ENCODE measurements at regions not wholly inside any gene's neighbourhood (a gene's known extent, or its start where the extent isn't known, plus 50 kb on each side); places are given as distances from the start of the nearest gene placed in this dataset.

DNA sequence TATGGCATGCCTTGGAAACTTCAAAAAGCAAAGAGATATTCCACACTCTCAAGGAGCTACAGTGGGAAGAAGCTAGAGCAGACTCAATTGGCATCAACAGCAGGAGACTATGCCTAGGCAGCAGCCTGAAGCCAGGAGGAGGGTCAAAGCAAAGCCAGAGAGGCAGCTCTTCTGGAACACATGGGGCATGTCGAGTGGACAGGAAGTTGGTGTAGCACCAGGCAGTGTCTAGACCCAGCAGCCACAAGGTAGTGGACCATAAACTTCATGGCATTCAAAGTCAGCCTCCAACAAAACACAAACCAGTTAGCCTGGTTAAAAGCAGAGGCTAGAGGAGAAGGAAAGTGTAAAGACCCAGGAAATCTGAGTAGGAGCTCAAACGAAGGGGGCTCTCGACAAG lies 311.2 kb upstream of the PKDCC start:
- CTCF ChIA-PET: no interaction called here
- no peak for TF ChIP-seq NR2C2 (IDR thresholded peaks at IDR 0.05; ENCODE audit: borderline replicate concordance, control insufficient read depth, insufficient read length, low read depth)
- Histone ChIP-seq H3K4me2 (ENCODE audit: control insufficient read depth, insufficient read depth) (no peak overlapping the region), H3K4me1 (ENCODE audit: control insufficient read depth, insufficient read depth, low read length) (peaks cover 7% of the 10 kb centered on the region), H3K9me3 (replicated peaks; ENCODE audit: control insufficient read depth, insufficient read depth, low read length) (no peaks in the 10 kb centered on the region), H3K9ac (ENCODE audit: control insufficient read depth, insufficient read depth, low read length) (no peak overlapping the region), H3K79me2 (ENCODE audit: control insufficient read depth, insufficient read depth, low read length) (no peaks in the 10 kb centered on the region), H3K27me3 (replicated peaks in 1 of 2; ENCODE audit: control insufficient read depth in 2 of 2, insufficient read depth in 2 of 2, low read length in 1 of 2) (no peaks in the 10 kb centered on the region), H2AFZ (ENCODE audit: control insufficient read depth, low read depth, low read length) (0 out of 2 replicates have a peak overlapping the region, but pooled peaks have one; percentile 20), H3K27ac (ENCODE audit: control insufficient read depth, insufficient read depth) (no peak overlapping the region), H3K36me3 (ENCODE audit: control insufficient read depth in 2 of 2, insufficient read depth in 2 of 2, low read length in 1 of 2) (no peaks in the 10 kb centered on the region), H4K20me1 (ENCODE audit: control insufficient read depth, insufficient read depth) (no peaks in the 10 kb centered on the region), H3K4me3 (no peak overlapping the region)
- peak; percentile 64 for ATAC-seq
- BruUV-seq (replicated peaks): no TSS peak
- RAD21 ChIA-PET (ENCODE audit: unreplicated experiment): no interaction called here
- in situ Hi-C loops (cut with MboI) (no loop called here), intact Hi-C loops (cut with micrococcal nuclease; ENCODE audit: unreplicated experiment) (no loop called here)
- SMC1A ChIA-PET (ENCODE audit: uncharacterized antibody, unreplicated experiment): interaction anchor here (1.0 kb wide), 1 partner anchor 38 kb away, joined by 3 read pairs; no protein-coding TSS in a partner anchor
- DNase-seq (ENCODE audit: low read depth, low spot score): no peak
- 0% methylated on average over 3 of the region's 3 CpGs for WGBS (ENCODE audit: insufficient coverage, insufficient replicate concordance, low lambda C conversion rate, missing lambda C conversion rate)
- POLR2A ChIA-PET: interaction anchor here (1.0 kb wide), 1 partner anchor 27 kb away, joined by 3 read pairs; no protein-coding TSS in a partner anchor
- no peak for FAIRE-seq

- no peaks in the 10 kb centered on the region for H3K9me3 ChIP-seq (replicated peaks; ENCODE audit: control insufficient read depth, insufficient read depth, low read length)
- H3K4me2 ChIP-seq (ENCODE audit: control insufficient read depth, insufficient read depth): no peak overlapping the region
- no peak for ATAC-seq
- no TSS peak for BruUV-seq (replicated peaks)
- ChIA-PET SMC1A (ENCODE audit: uncharacterized antibody, unreplicated experiment) (interaction anchor here (1.0 kb wide), 1 partner anchor 40 kb away, joined by 3 read pairs; no protein-coding TSS in a partner anchor), POLR2A (no interaction called here), RAD21 (ENCODE audit: unreplicated experiment) (no interaction called here), CTCF (no interaction called here)
- no peak overlapping the region for H3K9ac ChIP-seq (ENCODE audit: control insufficient read depth, insufficient read depth, low read length)
- in situ Hi-C loops (cut with MboI): no loop called here
- no peaks in the 10 kb centered on the region for H3K36me3 ChIP-seq (ENCODE audit: control insufficient read depth in 2 of 2, insufficient read depth in 2 of 2, low read length in 1 of 2)
- H3K79me2 ChIP-seq (ENCODE audit: control insufficient read depth, insufficient read depth, low read length): no peaks in the 10 kb centered on the region
- no peak overlapping the region for H2AFZ ChIP-seq (ENCODE audit: control insufficient read depth, low read depth, low read length)
- intact Hi-C loops (cut with micrococcal nuclease; ENCODE audit: unreplicated experiment): no loop called here
- peaks cover 7% of the 10 kb centered on the region for H3K4me1 ChIP-seq (ENCODE audit: control insufficient read depth, insufficient read depth, low read length)
- H3K4me3 ChIP-seq: no peak overlapping the region
- no peaks in the 10 kb centered on the region for H3K27me3 ChIP-seq (replicated peaks in 1 of 2; ENCODE audit: control insufficient read depth in 2 of 2, insufficient read depth in 2 of 2, low read length in 1 of 2)
- no peak for FAIRE-seq
- DNase-seq (ENCODE audit: low read depth, low spot score): no peak
- WGBS (ENCODE audit: insufficient coverage, insufficient replicate concordance, low lambda C conversion rate, missing lambda C conversion rate): 45% methylated on average over 2 of the region's 2 CpGs
- H3K27ac ChIP-seq (ENCODE audit: control insufficient read depth, insufficient read depth): no peak overlapping the region
- H4K20me1 ChIP-seq (ENCODE audit: control insufficient read depth, insufficient read depth): no peaks in the 10 kb centered on the region
- TF ChIP-seq MYC (IDR thresholded peaks at IDR 0.05; ENCODE audit: insufficient read depth, insufficient read length, insufficient replicate concordance, low read length, severe bottlenecking): no peak
- no peak for TF ChIP-seq MAX (IDR thresholded peaks at IDR 0.05; ENCODE audit: low read depth, low read length)
- no peak for TF ChIP-seq ZNF622 (IDR thresholded peaks at IDR 0.05)
- TF ChIP-seq NR2C1 (IDR thresholded peaks at IDR 0.05): no peak
- no peak for TF ChIP-seq ZBTB40 (IDR thresholded peaks at IDR 0.05; ENCODE audit: borderline replicate concordance)
- no peak for TF ChIP-seq PKNOX1 (IDR thresholded peaks at IDR 0.05)
- TF ChIP-seq ESRRA (IDR thresholded peaks at IDR 0.05; ENCODE audit: low read length): no peak
- no peak for TF ChIP-seq IRF4 (IDR thresholded peaks at IDR 0.05; ENCODE audit: low read depth, low read length)
Observed at GRCh38 chr2:41737888-41738287, 309.9 kb upstream of the PKDCC start.

Data from GM12878 (cell line).